ENCODE measurements at regions not wholly inside any gene's neighbourhood (a gene's known extent, or its start where the extent isn't known, plus 50 kb on each side); places are given as distances from the start of the nearest gene placed in this dataset.

GRCh38 chr1:9183898-9184297, 50.7 kb upstream of the H6PD start:
- TF ChIP-seq CTCF (IDR thresholded peaks at IDR 0.05; ENCODE audit: poor library complexity): no peak
- no peak for TF ChIP-seq EZH2 (IDR thresholded peaks at IDR 0.05; ENCODE audit: borderline replicate concordance)
- no peak for TF ChIP-seq EZH2phosphoT487 (IDR thresholded peaks at IDR 0.05; ENCODE audit: low read depth, severe bottlenecking, unreplicated experiment)
